ENCODE measurements at regions not wholly inside any gene's neighbourhood (a gene's known extent, or its start where the extent isn't known, plus 50 kb on each side); places are given as distances from the start of the nearest gene placed in this dataset.

GRCh38 chr5:122600924-122601323 lies 174.0 kb upstream of the SNX2 start:
- FAIRE-seq (no peak), DNase-seq (ENCODE audit: low read depth) (no peak)
- no peak overlapping the region for H3K4me3 ChIP-seq (ENCODE audit: low read depth, low read length)
- H3K36me3 ChIP-seq (ENCODE audit: control insufficient read depth, insufficient read depth, low read length), result no peaks in the 10 kb centered on the region
- TF ChIP-seq, protein P1, sequence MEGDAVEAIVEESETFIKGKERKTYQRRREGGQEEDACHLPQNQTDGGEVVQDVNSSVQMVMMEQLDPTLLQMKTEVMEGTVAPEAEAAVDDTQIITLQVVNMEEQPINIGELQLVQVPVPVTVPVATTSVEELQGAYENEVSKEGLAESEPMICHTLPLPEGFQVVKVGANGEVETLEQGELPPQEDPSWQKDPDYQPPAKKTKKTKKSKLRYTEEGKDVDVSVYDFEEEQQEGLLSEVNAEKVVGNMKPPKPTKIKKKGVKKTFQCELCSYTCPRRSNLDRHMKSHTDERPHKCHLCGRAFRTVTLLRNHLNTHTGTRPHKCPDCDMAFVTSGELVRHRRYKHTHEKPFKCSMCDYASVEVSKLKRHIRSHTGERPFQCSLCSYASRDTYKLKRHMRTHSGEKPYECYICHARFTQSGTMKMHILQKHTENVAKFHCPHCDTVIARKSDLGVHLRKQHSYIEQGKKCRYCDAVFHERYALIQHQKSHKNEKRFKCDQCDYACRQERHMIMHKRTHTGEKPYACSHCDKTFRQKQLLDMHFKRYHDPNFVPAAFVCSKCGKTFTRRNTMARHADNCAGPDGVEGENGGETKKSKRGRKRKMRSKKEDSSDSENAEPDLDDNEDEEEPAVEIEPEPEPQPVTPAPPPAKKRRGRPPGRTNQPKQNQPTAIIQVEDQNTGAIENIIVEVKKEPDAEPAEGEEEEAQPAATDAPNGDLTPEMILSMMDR (IDR thresholded peaks at IDR 0.05; ENCODE audit: insufficient read depth, low read length, severe bottlenecking), result no peak
- no peaks in the 10 kb centered on the region for H3K27me3 ChIP-seq (ENCODE audit: control insufficient read depth, insufficient read depth, low read length)

DNA sequence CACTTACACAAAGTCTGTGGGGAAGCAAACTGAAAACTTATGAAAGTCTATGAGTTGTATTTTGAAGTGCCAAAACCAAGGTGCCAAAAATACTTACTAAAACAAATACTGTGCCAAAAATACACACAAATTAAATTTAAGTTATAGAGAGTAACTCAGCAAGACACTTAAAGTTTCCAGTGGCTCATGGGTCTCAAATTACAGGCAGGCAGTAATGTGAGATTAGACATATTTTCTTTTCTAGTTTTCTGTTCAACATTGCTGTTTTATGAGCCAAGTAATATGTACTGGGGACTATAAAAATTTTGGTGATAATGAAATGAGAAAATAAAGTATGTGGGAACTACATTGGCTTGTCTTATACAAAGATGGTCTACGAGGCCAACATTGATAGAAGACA lies 172.2 kb upstream of the SNX2 start:
- DNase-seq (ENCODE audit: low read depth), result no peak
- no peaks in the 10 kb centered on the region for H3K36me3 ChIP-seq (ENCODE audit: control insufficient read depth, insufficient read depth, low read length)
- no peak overlapping the region for H3K4me3 ChIP-seq (ENCODE audit: low read depth, low read length)
- TF ChIP-seq, protein P1 (IDR thresholded peaks at IDR 0.05; ENCODE audit: insufficient read depth, low read length, severe bottlenecking), result no peak
- no peaks in the 10 kb centered on the region for H3K27me3 ChIP-seq (ENCODE audit: control insufficient read depth, insufficient read depth, low read length)
- no peak for FAIRE-seq

- H3K36me3 ChIP-seq (ENCODE audit: control insufficient read depth, insufficient read depth, low read length), result no peaks in the 10 kb centered on the region
- no peaks in the 10 kb centered on the region for H3K27me3 ChIP-seq (ENCODE audit: control insufficient read depth, insufficient read depth, low read length)
- FAIRE-seq (no peak), DNase-seq (ENCODE audit: low read depth) (no peak)
- no peak overlapping the region for H3K4me3 ChIP-seq (ENCODE audit: low read depth, low read length)
- TF ChIP-seq, protein P1 (IDR thresholded peaks at IDR 0.05; ENCODE audit: insufficient read depth, low read length, severe bottlenecking), result no peak
These were observed 169.6 kb upstream of the SNX2 start for GRCh38 chr5:122605236-122605635.

- TF ChIP-seq, protein P1 (IDR thresholded peaks at IDR 0.05; ENCODE audit: insufficient read depth, low read length, severe bottlenecking), result no peak
- H3K36me3 ChIP-seq (ENCODE audit: control insufficient read depth, insufficient read depth, low read length), result no peaks in the 10 kb centered on the region
- DNase-seq (ENCODE audit: low read depth) (no peak), FAIRE-seq (no peak)
- no peaks in the 10 kb centered on the region for H3K27me3 ChIP-seq (ENCODE audit: control insufficient read depth, insufficient read depth, low read length)
- H3K4me3 ChIP-seq (ENCODE audit: low read depth, low read length), result no peak overlapping the region
These were observed 167.1 kb upstream of the SNX2 start for GRCh38 chr5:122607818-122608217.

DNA sequence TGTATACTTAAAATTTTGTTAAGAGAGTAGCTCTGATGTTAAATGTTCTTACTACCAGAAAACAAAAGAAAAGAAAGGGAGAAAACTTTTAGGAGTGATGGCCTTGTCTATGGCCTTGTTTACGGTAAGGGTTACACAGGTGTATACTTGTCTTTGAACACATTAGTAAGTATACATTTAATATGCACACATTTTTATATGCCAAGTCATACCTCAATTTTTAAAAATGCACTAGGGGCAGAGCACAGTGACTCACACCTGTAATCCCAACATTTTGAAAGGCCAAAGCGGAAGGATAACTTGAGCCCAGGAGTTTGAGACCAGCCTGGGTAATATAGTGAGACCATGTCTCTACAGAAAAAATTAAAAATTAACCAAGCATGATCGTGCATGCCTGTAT lies 166.7 kb upstream of the SNX2 start:
- DNase-seq (ENCODE audit: low read depth), result peak; percentile 46
- no peaks in the 10 kb centered on the region for H3K36me3 ChIP-seq (ENCODE audit: control insufficient read depth, insufficient read depth, low read length)
- no peaks in the 10 kb centered on the region for H3K27me3 ChIP-seq (ENCODE audit: control insufficient read depth, insufficient read depth, low read length)
- TF ChIP-seq, protein P1 (IDR thresholded peaks at IDR 0.05; ENCODE audit: insufficient read depth, low read length, severe bottlenecking), result no peak
- FAIRE-seq, result no peak
- no peak overlapping the region for H3K4me3 ChIP-seq (ENCODE audit: low read depth, low read length)

DNA sequence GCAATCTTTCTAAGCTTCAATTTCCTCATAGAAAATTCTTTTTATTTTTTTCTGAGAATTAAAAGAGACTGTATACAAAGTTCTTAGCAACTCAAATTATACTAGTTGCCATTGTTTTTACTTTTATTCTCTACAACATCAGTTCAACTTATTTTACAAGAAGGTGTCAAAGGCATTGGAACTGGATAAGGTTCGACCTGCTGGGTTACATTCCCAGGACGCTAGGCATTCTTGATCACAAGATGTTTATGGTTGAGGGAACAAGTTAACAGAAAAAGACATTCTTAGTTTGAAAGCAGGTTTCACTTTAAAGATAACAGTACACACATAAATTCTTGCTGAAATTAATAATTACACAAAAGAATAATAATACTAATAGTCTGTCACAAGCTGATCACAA lies 163.5 kb upstream of the SNX2 start:
- TF ChIP-seq, protein P1 (IDR thresholded peaks at IDR 0.05; ENCODE audit: insufficient read depth, low read length, severe bottlenecking), result no peak
- Histone ChIP-seq H3K36me3 (ENCODE audit: control insufficient read depth, insufficient read depth, low read length) (no peaks in the 10 kb centered on the region), H3K27me3 (ENCODE audit: control insufficient read depth, insufficient read depth, low read length) (no peaks in the 10 kb centered on the region), H3K4me3 (ENCODE audit: low read depth, low read length) (no peak overlapping the region)
- FAIRE-seq (no peak), DNase-seq (ENCODE audit: low read depth) (no peak)

Measured in bronchial epithelial cell (primary cell).